Skeletal muscle tissue (tissue), 4 donors: ENCODE measurements at regions not wholly inside any gene's neighbourhood (a gene's known extent, or its start where the extent isn't known, plus 50 kb on each side); places are given as distances from the start of the nearest gene placed in this dataset. TPM values are rescaled to one million over a fixed set of nuclear protein-coding genes. Genes with fewer than 3 reads are reported as not detected.

Experiments
- H3K27ac ChIP-seq: one replicate; pipeline ENCODE4 v1.7.0; 2013; ENCODE audit warnings: mild to moderate bottlenecking, low read depth, low read length, inconsistent platforms
- H3K27me3 ChIP-seq, 3 donors: one replicate each; pipeline ENCODE4 v1.7.0; 2013; ENCODE audit warnings: low read length in 3 of 3; ENCODE audit not compliant: control insufficient read depth in 3 of 3, insufficient read depth in 3 of 3
- H3K36me3 ChIP-seq, 3 donors: one replicate each; pipeline ENCODE4 v1.7.0; 2013; ENCODE audit warnings: low read length in 3 of 3; ENCODE audit not compliant: control insufficient read depth in 3 of 3, insufficient read depth in 3 of 3
- H3K4me1 ChIP-seq, 3 donors: one replicate each; pipeline ENCODE4 v1.7.0; 2013; ENCODE audit warnings: low read length in 3 of 3, mild to moderate bottlenecking in 3 of 3; ENCODE audit not compliant: control insufficient read depth in 3 of 3, insufficient read depth in 3 of 3
- H3K4me3 ChIP-seq, 3 donors: one replicate each; pipeline ENCODE4 v1.7.0; 2013; ENCODE audit warnings: low read length in 3 of 3
- H3K9ac ChIP-seq, 3 donors: one replicate each; pipeline ENCODE4 v1.7.0; 2013; ENCODE audit warnings: low read length in 3 of 3, mild to moderate bottlenecking in 3 of 3, moderate library complexity in 2 of 3, low read depth in 1 of 3
- H3K9me3 ChIP-seq, 3 donors: one replicate each; pipeline ENCODE4 v1.7.0; 2013; ENCODE audit warnings: low read length in 3 of 3; ENCODE audit not compliant: control insufficient read depth in 3 of 3
- small RNA-seq: library from RNA; depleted of rRNA; stranded (forward); fragments of <200 nt; gene quantifications from one replicate; pipeline ENCODE3, GENCODE V24; 2014
- donor health status: Osteomylitis.

DNA sequence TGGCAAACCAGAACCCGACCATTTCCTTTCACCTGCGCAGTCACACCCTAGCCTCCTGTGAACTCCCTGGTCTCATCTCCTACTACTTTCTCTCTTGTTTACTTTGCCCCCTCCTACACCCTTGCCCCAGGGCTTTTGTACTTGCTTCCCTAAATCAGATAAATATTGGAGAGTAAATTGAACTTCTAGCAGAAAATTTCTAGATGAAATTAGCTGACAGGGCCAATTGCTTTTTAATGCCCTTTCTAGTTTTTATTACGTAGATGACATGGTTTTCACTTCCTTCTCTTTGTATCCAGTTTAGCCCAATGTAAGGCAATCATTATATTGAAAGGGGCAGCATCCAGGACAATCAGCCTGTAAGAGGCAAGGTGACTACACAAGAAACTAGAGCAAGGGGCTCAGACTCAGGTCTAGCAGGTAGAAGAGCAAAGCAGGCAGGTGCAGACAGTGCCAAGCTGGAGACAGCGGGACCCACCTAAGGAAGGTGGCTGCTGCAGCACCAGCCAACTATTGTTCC lies 56.2 kb upstream of the TOPAZ1 start:
- Histone ChIP-seq H3K4me3 (no peak overlapping the region), H3K4me1 (peaks cover 13 to 17% (median 13%) of the 10 kb centered on the region in 3 donors), H3K27me3 (no peaks in the 10 kb centered on the region), H3K36me3 (no peaks in the 10 kb centered on the region), H3K9me3 (no peaks in the 10 kb centered on the region), H3K27ac (no peak overlapping the region), H3K9ac (no peak overlapping the region)

DNA sequence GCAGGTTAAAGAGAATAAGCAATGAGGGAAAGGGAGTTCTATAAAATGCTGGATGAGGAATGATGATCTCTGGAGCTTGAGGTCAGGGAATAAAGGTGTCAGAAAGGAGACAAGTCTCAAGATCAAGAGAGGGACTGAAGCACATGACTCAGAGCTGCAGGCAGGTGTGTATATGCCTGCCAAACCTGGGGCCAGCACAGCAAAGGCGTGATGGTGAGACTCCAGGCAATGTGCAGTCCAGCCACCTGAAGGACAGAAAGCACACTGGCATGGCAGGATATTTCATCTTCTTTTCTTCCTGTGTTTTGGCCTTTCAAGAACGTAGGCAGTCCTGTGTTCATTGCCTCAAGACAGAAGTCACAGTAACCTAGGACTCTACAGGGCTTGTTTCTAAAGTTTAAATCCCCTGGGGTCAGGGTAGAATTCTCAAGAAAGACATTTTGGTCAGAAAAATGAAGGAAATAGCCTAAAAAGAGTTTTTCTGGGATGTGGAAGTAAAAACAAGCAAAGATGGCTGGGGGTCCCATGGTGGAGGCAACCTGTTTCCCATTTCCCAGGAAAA lies 55.5 kb upstream of the TOPAZ1 start:
- peaks cover 13 to 17% (median 13%) of the 10 kb centered on the region in 3 donors for H3K4me1 ChIP-seq
- no peaks in the 10 kb centered on the region for H3K36me3 ChIP-seq
- H3K27ac ChIP-seq, result no peak overlapping the region
- H3K4me3 ChIP-seq, result no peak overlapping the region
- no peak overlapping the region for H3K9ac ChIP-seq
- H3K27me3 ChIP-seq, result no peaks in the 10 kb centered on the region
- H3K9me3 ChIP-seq, result no peaks in the 10 kb centered on the region

DNA sequence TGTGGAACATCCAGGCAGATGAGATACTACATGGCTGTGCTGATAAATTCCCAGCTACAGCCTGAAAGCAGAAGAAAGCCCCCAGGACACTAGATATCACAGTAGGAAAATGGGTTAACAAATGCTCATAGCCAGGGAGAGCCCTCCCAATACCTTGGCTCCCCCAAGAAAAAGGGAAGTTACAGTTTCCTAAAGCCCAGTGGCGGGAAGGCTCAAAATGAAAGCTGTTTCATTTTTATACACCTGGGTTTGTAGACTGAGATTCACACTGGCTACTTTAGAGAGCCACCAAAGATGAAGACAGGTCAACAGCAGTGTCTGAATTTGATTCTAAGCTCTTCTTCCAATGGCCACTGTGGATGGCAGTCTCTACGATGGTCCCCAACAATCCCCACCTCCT lies 55.0 kb upstream of the TOPAZ1 start:
- no peak overlapping the region for H3K4me3 ChIP-seq
- H3K9ac ChIP-seq, result no peak overlapping the region
- H3K27ac ChIP-seq, result no peak overlapping the region
- peaks cover 0 to 3% (median 0%) of the 10 kb centered on the region in 3 donors for H3K9me3 ChIP-seq
- peaks cover 13 to 17% (median 13%) of the 10 kb centered on the region in 3 donors for H3K4me1 ChIP-seq
- H3K27me3 ChIP-seq, result no peaks in the 10 kb centered on the region
- no peaks in the 10 kb centered on the region for H3K36me3 ChIP-seq

Small RNAs in the stretch of these regions (small RNA-seq; reads per million reads assigned to genes)
- gene MIR138-1 (0.49 reads per million, percentile 60 among the genes with 10 or more reads in this experiment), gene RNU6-367P (not detected)
